PC-9 (cell line): ENCODE measurements at regions not wholly inside any gene's neighbourhood (a gene's known extent, or its start where the extent isn't known, plus 50 kb on each side); places are given as distances from the start of the nearest gene placed in this dataset.

ENCODE experiments used
- BruUV-seq: library from RNA; stranded (reverse); fragments of 400-500 nt; replicated peaks from 2 replicates; lab custom pipeline; 2021; lab: Mats Ljungman, UMichigan
- CTCF ChIA-PET: fragments of 300-600 bp; sonication (Branson Sonifier 250); formaldehyde crosslinking; loops from one replicate; lab custom pipeline; 2022; ENCODE audit warnings: antibody characterized with exemption; lab: Charles Lee
- POLR2A ChIA-PET: fragments of 300-600 bp; sonication (Branson Sonifier 250); formaldehyde crosslinking; loops from one replicate; lab custom pipeline; 2022; ENCODE audit warnings: antibody characterized with exemption; ENCODE audit not compliant: unreplicated experiment; lab: Charles Lee
- DNase-seq, 2 experiments: peaks; one replicate each; pipeline versions ENCODE4 v3.0.0 to v3.0.0-alpha.2; 2015 to 2022; ENCODE audit warnings: mixed read lengths in 1 of 2
- H2AFZ ChIP-seq: fragments of 200-600 bp; sonication (generic); 2 replicates; pipeline ENCODE4 v1.8.1; 2017; ENCODE audit warnings: antibody characterized with exemption
- H3F3A ChIP-seq: fragments of 200-600 bp; sonication (generic); 2 replicates; pipeline ENCODE4 v1.8.1; 2017; ENCODE audit warnings: antibody characterized with exemption, mild to moderate bottlenecking, low read depth; ENCODE audit not compliant: insufficient read depth
- H3K27ac ChIP-seq: fragments of 200-600 bp; sonication (generic); 2 replicates; pipeline ENCODE4 v1.6.1; 2016; ENCODE audit warnings: mixed run types
- H3K27me3 ChIP-seq: fragments of 200-600 bp; sonication (generic); 2 replicates; pipeline ENCODE4 v1.6.1; 2016; ENCODE audit warnings: low read depth, mixed run types; ENCODE audit not compliant: insufficient read depth
- H3K36me3 ChIP-seq: fragments of 200-600 bp; sonication (generic); 2 replicates; pipeline ENCODE4 v1.6.1; 2016; ENCODE audit warnings: low read depth, mixed run types
- H3K4me1 ChIP-seq: fragments of 200-600 bp; sonication (generic); replicated peaks from 2 replicates; pipeline ENCODE4 v1.6.1; 2016; ENCODE audit warnings: mixed run types; ENCODE audit not compliant: insufficient read depth
- H3K4me2 ChIP-seq: fragments of 200-600 bp; sonication (generic); 2 replicates; pipeline ENCODE4 v1.6.1; 2017; ENCODE audit warnings: mixed run types
- H3K4me3 ChIP-seq: fragments of 200-600 bp; sonication (generic); 2 replicates; pipeline ENCODE4 v1.6.1; 2016; ENCODE audit warnings: mixed run types
- H3K79me2 ChIP-seq: fragments of 200-600 bp; sonication (generic); 2 replicates; pipeline ENCODE4 v1.6.1; 2017; ENCODE audit warnings: low read depth, mixed run types
- H3K9me2 ChIP-seq: fragments of 200-600 bp; sonication (generic); 2 replicates; pipeline ENCODE4 v1.8.1; 2017; ENCODE audit warnings: mild to moderate bottlenecking; ENCODE audit not compliant: insufficient read depth
- H3K9me3 ChIP-seq: fragments of 200-600 bp; sonication (generic); 2 replicates; pipeline ENCODE4 v1.8.1; 2016; ENCODE audit warnings: low read depth; ENCODE audit not compliant: insufficient read depth
- H4K20me1 ChIP-seq: fragments of 200-600 bp; sonication (generic); 2 replicates; pipeline ENCODE4 v1.8.1; 2017; ENCODE audit not compliant: insufficient read depth
- CTCF ChIP-seq: fragments of 200-600 bp; sonication (generic); conservative IDR thresholded peaks from 2 replicates; pipeline ENCODE4 v1.6.1; 2017; ENCODE audit warnings: mixed run types, antibody characterized with exemption, mild to moderate bottlenecking, moderate library complexity
- EZH2 ChIP-seq: fragments of 200-600 bp; sonication (generic); IDR thresholded peaks from 2 replicates; pipeline ENCODE4 v1.8.0; 2017; ENCODE audit warnings: antibody characterized with exemption, low read depth
- intact Hi-C: fragments of 100-400 bp; cut with micrococcal nuclease; formaldehyde crosslinking; loops from one replicate; pipeline ENCODE4 v1.10.0; 2022; ENCODE audit not compliant: unreplicated experiment

DNA sequence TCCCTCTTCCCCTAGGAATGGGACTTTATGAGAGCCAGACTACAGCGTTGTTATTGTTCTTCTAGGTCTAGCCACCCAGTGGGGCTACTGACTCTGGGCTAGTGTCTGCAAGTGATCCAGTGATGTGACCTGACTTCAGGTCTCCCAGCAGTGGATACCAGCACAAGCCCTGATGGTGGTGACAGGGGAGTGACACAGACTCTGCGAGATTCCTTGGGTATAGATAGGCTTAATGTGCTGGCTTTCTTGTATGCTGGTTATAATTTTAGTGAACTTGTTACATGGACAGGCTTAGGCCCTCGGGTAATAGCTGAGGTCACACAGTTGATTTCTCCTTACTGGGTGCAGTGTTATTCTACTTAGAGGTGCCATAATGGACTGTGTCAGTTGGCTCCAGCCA lies 106.9 kb downstream of the TBC1D30 start:
- BruUV-seq = no TSS peak
- Histone ChIP-seq H2AFZ (no peak overlapping the region), H3F3A (no peaks in the 10 kb centered on the region), H3K4me2 (no peak overlapping the region), H3K79me2 (no peaks in the 10 kb centered on the region), H3K27me3 (no peaks in the 10 kb centered on the region), H4K20me1 (no peaks in the 10 kb centered on the region), H3K27ac (no peak overlapping the region), H3K9me2 (no peaks in the 10 kb centered on the region), H3K9me3 (no peaks in the 10 kb centered on the region), H3K36me3 (no peaks in the 10 kb centered on the region), H3K4me3 (no peak overlapping the region), H3K4me1 (no peaks in the 10 kb centered on the region)
- ChIA-PET POLR2A (no interaction called here), CTCF (no interaction called here)
- no peak for DNase-seq
- TF ChIP-seq EZH2 (no peak), CTCF (no peak)
- intact Hi-C loops = no loop called here

DNA sequence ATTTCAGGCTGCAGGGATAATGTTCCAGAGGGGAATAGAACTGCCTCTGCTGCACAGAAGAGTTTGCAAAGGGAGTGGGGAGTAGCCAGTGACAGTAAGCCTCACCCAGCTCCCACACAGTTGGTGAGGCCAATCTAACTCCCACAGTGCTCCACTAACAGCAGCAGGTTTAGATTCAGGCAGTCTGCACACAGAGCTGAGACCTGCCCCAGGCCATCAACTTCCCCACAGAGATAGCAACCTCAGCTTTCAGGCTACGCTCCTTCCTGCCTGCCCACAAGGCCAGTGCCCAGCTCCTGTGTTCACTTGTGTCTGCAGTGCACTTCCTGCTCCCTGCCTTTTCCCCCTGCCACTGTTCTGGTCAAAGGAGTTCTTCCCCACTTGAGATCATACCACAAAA lies 107.5 kb downstream of the TBC1D30 start:
- no peaks in the 10 kb centered on the region for H4K20me1 ChIP-seq
- no peak overlapping the region for H2AFZ ChIP-seq
- no peaks in the 10 kb centered on the region for H3K36me3 ChIP-seq
- intact Hi-C loops = no loop called here
- no peaks in the 10 kb centered on the region for H3F3A ChIP-seq
- H3K79me2 ChIP-seq = no peaks in the 10 kb centered on the region
- no TSS peak for BruUV-seq
- ChIA-PET POLR2A (no interaction called here), CTCF (interaction anchor here (0.5 kb wide), 1 partner anchor 300 kb away, joined by 3 read pairs; no protein-coding TSS in a partner anchor)
- H3K27me3 ChIP-seq = no peaks in the 10 kb centered on the region
- H3K9me3 ChIP-seq = no peaks in the 10 kb centered on the region
- H3K4me1 ChIP-seq = no peaks in the 10 kb centered on the region
- H3K9me2 ChIP-seq = no peaks in the 10 kb centered on the region
- no peak overlapping the region for H3K27ac ChIP-seq
- TF ChIP-seq CTCF (no peak), EZH2 (no peak)
- H3K4me2 ChIP-seq = no peak overlapping the region
- H3K4me3 ChIP-seq = no peak overlapping the region
- no peak for DNase-seq

GRCh38 chr12:64933791-64934190 lies 109.3 kb downstream of the TBC1D30 start:
- Histone ChIP-seq H3K79me2 (no peaks in the 10 kb centered on the region), H3K27me3 (no peaks in the 10 kb centered on the region), H3K4me2 (no peak overlapping the region), H3F3A (no peaks in the 10 kb centered on the region), H3K9me2 (no peaks in the 10 kb centered on the region), H3K4me1 (no peaks in the 10 kb centered on the region), H4K20me1 (no peaks in the 10 kb centered on the region), H3K36me3 (no peaks in the 10 kb centered on the region), H3K27ac (no peak overlapping the region), H3K9me3 (no peaks in the 10 kb centered on the region), H2AFZ (no peak overlapping the region), H3K4me3 (no peak overlapping the region)
- no TSS peak for BruUV-seq
- TF ChIP-seq EZH2 (no peak), CTCF (no peak)
- no peak for DNase-seq
- POLR2A ChIA-PET = no interaction called here
- intact Hi-C loops = no loop called here
- CTCF ChIA-PET = no interaction called here
